ENCODE measurements at regions not wholly inside any gene's neighbourhood (a gene's known extent, or its start where the extent isn't known, plus 50 kb on each side); places are given as distances from the start of the nearest gene placed in this dataset.
A peak's percentile ranks its signal among the peaks of the same experiment; 100 is the strongest.

GRCh38 chr2:114160263-114160981, 270.5 kb downstream of the ACTR3 start (continued):
- TF ChIP-seq ARID4A (CRISPR knock-in tag; IDR thresholded peaks at IDR 0.05; ENCODE audit: borderline replicate concordance), result no peak
- no peak for TF ChIP-seq KLF6 (CRISPR knock-in tag; IDR thresholded peaks at IDR 0.05)
- no peak for TF ChIP-seq ZNF383 (CRISPR knock-in tag; IDR thresholded peaks at IDR 0.05; ENCODE audit: borderline replicate concordance)
- no peak for TF ChIP-seq ZFP90 (CRISPR knock-in tag; IDR thresholded peaks at IDR 0.05; ENCODE audit: borderline replicate concordance)
- TF ChIP-seq KDM3A (CRISPR knock-in tag; IDR thresholded peaks at IDR 0.05; ENCODE audit: low read depth), result no peak
- no peak for TF ChIP-seq GTF3A (CRISPR knock-in tag; conservative IDR thresholded peaks at IDR 0.05)
- no peak for TF ChIP-seq ZEB1 (IDR thresholded peaks at IDR 0.05; ENCODE audit: insufficient replicate concordance, low read depth)
- peak; percentile 93 for TF ChIP-seq AHDC1 (CRISPR knock-in tag; IDR thresholded peaks at IDR 0.05; ENCODE audit: borderline replicate concordance)
- TF ChIP-seq HNRNPK (IDR thresholded peaks at IDR 0.05; ENCODE audit: low read depth, low read length, poor library complexity, severe bottlenecking), result no peak
- TF ChIP-seq SNAPC2 (CRISPR knock-in tag; IDR thresholded peaks at IDR 0.05), result no peak
- TF ChIP-seq ZNF558 (CRISPR knock-in tag; IDR thresholded peaks at IDR 0.05; ENCODE audit: borderline replicate concordance), result no peak
- TF ChIP-seq PRDM10 (CRISPR knock-in tag; IDR thresholded peaks at IDR 0.05; ENCODE audit: low read depth), result no peak
- TF ChIP-seq ZNF136 (CRISPR knock-in tag; IDR thresholded peaks at IDR 0.05; ENCODE audit: low read depth), result no peak
